A549 (cell line): ENCODE measurements at regions not wholly inside any gene's neighbourhood (a gene's known extent, or its start where the extent isn't known, plus 50 kb on each side); places are given as distances from the start of the nearest gene placed in this dataset.
"Not testable (repeated sequence)": the region's sequence is repeated elsewhere in the genome, so short reads cannot be mapped to it uniquely, and the experiment has no call there.

Experiments used
- EHF ChIP-seq: fragments of 250-450 bp; sonication (Bioruptor Pico); IDR thresholded peaks from 2 replicates; pipeline ENCODE4 v1.5.0; 2020; ENCODE audit warnings: mild to moderate bottlenecking
- ELK1 ChIP-seq: fragments of 150-350 bp; IDR thresholded peaks from 2 replicates; pipeline ENCODE4 v1.6.1; 2014; ENCODE audit warnings: low read depth, mild to moderate bottlenecking, low read length
- TF ChIP-seq, protein P1 (sequence below): fragments of >200 bp; sonication (Bioruptor Twin); formaldehyde crosslinking; IDR thresholded peaks from 3 replicates; pipeline ENCODE4 v1.5.1; 2016
- TF ChIP-seq, protein P2 (sequence below): IDR thresholded peaks from 2 replicates; pipeline ENCODE4 v1.6.1; 2012
- TF ChIP-seq, protein P3 (sequence below): fragments of 450-650 bp; IDR thresholded peaks from 2 replicates; pipeline ENCODE4 v1.6.1; 2014; ENCODE audit warnings: antibody characterized with exemption
- TF ChIP-seq, protein P4 (sequence below): fragments of >200 bp; sonication (Bioruptor Twin); formaldehyde crosslinking; IDR thresholded peaks from 3 replicates; pipeline ENCODE4 v1.6.1; 2016

- TF ChIP-seq, protein P1, sequence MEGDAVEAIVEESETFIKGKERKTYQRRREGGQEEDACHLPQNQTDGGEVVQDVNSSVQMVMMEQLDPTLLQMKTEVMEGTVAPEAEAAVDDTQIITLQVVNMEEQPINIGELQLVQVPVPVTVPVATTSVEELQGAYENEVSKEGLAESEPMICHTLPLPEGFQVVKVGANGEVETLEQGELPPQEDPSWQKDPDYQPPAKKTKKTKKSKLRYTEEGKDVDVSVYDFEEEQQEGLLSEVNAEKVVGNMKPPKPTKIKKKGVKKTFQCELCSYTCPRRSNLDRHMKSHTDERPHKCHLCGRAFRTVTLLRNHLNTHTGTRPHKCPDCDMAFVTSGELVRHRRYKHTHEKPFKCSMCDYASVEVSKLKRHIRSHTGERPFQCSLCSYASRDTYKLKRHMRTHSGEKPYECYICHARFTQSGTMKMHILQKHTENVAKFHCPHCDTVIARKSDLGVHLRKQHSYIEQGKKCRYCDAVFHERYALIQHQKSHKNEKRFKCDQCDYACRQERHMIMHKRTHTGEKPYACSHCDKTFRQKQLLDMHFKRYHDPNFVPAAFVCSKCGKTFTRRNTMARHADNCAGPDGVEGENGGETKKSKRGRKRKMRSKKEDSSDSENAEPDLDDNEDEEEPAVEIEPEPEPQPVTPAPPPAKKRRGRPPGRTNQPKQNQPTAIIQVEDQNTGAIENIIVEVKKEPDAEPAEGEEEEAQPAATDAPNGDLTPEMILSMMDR, result not testable (repeated sequence)
- TF ChIP-seq ELK1; EHF (CRISPR knock-in tag): not testable (repeated sequence)
- TF ChIP-seq, protein P2, sequence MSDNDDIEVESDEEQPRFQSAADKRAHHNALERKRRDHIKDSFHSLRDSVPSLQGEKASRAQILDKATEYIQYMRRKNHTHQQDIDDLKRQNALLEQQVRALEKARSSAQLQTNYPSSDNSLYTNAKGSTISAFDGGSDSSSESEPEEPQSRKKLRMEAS, result not testable (repeated sequence)
- TF ChIP-seq, protein P3, sequence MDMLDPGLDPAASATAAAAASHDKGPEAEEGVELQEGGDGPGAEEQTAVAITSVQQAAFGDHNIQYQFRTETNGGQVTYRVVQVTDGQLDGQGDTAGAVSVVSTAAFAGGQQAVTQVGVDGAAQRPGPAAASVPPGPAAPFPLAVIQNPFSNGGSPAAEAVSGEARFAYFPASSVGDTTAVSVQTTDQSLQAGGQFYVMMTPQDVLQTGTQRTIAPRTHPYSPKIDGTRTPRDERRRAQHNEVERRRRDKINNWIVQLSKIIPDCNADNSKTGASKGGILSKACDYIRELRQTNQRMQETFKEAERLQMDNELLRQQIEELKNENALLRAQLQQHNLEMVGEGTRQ, result not testable (repeated sequence)
- TF ChIP-seq, protein P4, sequence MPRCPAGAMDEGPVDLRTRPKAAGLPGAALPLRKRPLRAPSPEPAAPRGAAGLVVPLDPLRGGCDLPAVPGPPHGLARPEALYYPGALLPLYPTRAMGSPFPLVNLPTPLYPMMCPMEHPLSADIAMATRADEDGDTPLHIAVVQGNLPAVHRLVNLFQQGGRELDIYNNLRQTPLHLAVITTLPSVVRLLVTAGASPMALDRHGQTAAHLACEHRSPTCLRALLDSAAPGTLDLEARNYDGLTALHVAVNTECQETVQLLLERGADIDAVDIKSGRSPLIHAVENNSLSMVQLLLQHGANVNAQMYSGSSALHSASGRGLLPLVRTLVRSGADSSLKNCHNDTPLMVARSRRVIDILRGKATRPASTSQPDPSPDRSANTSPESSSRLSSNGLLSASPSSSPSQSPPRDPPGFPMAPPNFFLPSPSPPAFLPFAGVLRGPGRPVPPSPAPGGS, result not testable (repeated sequence)
Measured at GRCh38 chr13:111501596-111502535, 181.4 kb downstream of the TEX29 start.
